GM21576 (cell line): ENCODE measurements at regions not wholly inside any gene's neighbourhood (a gene's known extent, or its start where the extent isn't known, plus 50 kb on each side); places are given as distances from the start of the nearest gene placed in this dataset.

ENCODE experiments used
- ATAC-seq: cut with Tn5 transposase; IDR thresholded peaks from one replicate; pipeline ENCODE4 v1.9.1; 2021; ENCODE audit warnings: mild to moderate bottlenecking, moderate library complexity; ENCODE audit not compliant: unreplicated experiment

DNA sequence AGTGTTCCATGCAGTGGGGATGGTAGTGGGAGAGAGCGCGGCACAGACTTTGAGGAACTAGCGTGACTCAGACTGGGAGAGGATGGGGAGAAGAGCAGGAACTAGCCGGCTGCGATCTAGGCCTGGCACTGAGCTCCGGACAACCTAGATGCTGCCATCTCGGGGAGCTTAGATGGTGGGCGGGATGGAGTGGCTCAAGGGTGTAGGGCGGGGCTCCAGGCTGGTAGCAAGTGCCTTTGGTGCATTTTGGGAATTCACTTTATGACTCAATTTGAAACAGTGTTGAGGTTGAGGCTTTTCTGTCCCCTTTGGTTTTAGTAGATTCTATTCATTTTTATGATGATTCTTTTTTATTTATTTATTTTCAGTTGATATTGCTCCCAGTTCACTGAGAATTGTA is 185.3 kb upstream of the GPR26 start:
- no peak for ATAC-seq

- ATAC-seq = no peak
These were observed 181.4 kb upstream of the GPR26 start for GRCh38 chr10:123484722-123485121.

GRCh38 chr10:123485341-123485960 is 180.7 kb upstream of the GPR26 start:
- ATAC-seq = no peak

- no peak for ATAC-seq
These were observed 177.7 kb upstream of the GPR26 start for GRCh38 chr10:123488436-123488835.

DNA sequence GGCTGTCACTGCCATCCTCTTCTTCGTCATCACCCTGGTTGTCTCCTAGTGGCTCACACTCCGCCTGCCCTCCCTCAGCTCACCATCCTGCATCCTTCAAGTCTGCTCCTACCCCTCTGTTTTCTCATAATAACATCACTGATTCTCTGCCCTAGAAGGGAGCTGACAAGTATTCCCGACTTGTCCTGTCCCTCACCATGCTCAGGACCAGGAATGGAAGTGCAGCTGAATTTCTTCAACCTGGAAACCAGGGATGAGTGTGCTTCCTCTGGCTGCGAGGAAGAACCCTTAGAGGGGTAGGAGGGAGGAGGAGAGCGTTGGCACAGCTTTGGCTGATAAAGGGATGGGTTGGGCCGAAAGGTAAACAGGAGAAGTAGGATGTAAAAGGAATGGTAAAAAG is 174.8 kb upstream of the GPR26 start:
- no peak for ATAC-seq

GRCh38 chr10:123492016-123492415 is 174.1 kb upstream of the GPR26 start:
- ATAC-seq = no peak

DNA sequence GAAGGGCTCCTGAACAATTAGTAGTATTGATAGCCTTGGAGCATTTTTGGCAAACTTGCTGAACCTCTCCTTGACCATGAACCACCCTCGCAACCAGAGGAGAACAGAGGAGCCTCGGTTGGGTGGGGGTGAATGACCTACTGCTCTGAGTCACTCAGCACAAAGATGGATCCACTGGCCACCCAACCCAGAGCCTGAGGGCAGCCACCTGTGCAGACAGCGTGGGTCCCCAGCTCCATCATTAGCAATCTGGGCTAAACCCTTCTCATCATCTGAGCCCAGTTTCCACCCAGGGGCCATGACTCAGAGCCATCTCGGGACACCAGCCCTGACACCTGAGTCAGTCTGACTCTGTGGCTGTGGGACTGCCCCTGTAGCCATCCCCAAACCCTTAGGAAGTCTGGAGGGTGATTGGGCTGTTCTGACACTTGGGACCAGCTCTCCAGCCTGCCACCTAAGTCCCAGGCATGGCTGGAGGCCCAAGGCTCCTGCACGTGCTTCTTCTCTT is 171.8 kb upstream of the GPR26 start:
- no peak for ATAC-seq

GRCh38 chr10:123496375-123496774 is 169.8 kb upstream of the GPR26 start:
- no peak for ATAC-seq

- no peak for ATAC-seq
These were observed 169.0 kb upstream of the GPR26 start for GRCh38 chr10:123496996-123497660.

GRCh38 chr10:123500110-123500509 is 166.0 kb upstream of the GPR26 start:
- ATAC-seq = no peak

- ATAC-seq = no peak
These were observed 165.0 kb upstream of the GPR26 start for GRCh38 chr10:123501148-123501547.

DNA sequence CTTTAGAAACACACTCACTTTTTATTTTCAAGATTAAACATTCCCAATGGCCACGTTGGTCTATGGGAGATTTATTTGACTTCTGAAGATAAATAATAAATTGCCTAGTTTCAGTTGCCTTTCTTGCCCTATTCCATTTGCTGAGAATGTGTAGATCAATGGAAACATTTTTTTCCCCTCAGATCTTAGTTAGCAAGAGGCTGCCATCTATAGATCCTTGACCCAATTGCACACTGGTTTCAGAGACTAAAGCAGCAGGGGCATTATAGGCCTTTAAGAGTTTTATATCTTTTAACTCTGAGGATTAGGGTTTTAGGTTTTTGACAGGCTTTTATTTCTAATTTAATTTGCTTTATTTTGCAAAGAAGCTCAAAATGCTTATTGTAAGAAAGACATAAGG is 163.2 kb upstream of the GPR26 start:
- no peak for ATAC-seq

- no peak for ATAC-seq
These were observed 159.7 kb upstream of the GPR26 start for GRCh38 chr10:123506455-123506854.

DNA sequence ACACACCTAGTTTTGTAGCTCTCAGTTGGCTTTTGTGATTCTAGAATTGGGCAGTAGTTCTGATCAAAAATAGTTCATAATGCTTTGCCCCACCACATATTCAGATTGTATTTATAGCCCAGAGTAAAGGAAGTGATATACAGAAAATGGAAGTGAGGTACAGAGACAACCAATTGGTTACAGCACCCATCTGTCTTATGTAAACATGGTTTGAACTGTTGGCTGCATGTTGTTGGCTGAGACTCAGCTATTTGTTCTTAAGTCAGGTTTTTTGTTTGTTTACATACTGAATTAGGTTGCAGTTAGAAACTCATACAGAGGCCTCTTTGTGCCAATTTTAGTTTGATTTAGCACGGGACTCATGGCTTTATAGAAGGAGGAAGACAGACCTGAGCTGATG is 158.9 kb upstream of the GPR26 start:
- no peak for ATAC-seq

- no peak for ATAC-seq
These were observed 156.8 kb upstream of the GPR26 start for GRCh38 chr10:123509338-123509737.

DNA sequence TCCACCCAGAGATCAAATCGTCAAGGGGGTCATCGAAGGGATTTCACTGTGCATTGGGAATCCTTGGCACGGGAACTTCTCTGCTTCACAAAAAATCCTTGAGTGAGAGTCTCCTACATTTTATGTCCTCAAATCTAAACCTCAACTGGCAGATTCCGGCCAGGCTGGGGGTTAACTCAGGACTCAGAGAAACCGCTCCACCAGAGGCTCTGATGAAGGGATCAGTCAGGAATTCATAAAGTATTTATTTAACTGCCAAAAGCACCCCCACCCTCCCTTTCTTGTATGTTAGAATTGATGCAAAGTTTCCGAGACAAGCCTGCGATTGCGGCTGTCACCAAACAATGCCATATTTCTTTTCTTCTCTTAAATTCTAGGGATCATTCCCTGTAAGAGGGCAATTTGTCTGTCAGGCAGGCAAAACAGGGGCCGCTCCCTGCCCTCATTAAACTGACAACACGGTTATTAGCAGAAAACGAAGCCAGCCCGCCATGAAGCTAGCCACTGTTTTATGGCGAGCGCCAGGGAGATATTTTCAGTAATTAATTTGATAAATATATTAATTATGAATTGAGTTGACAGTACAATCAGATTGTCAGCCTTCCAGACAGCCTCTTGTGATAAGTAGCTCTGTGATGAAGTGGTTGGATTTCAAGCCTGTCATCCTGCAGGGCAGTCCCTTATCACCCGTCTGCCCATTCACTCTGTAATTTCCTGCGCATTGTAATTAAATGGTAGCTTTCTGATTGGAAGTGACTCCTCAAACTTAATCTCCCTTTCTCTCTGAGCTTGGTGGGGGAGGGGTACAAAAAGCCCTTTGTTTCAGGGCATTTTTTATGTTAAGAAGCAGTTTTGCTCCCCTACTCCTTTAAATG is 153.0 kb upstream of the GPR26 start:
- no peak for ATAC-seq

DNA sequence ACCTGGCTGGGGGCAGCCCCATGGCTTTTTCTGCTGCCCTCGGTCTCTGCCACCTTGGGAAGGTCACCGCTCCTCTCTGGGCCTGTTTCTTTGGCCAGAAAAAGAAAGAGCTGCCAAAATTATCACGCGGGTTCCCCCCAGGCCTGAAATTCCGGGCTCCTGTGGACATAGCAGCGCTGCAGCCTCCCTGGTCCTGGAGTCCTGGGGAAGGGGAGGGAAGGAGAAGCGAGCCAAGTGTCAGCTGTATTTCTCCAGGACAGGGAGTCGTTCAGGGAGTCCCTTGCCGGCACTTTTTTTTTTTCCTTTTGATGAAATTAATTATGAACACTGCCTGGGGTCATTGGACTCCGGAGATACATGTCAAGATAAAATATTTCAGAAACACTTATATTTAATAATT is 152.3 kb upstream of the GPR26 start:
- ATAC-seq = no peak

DNA sequence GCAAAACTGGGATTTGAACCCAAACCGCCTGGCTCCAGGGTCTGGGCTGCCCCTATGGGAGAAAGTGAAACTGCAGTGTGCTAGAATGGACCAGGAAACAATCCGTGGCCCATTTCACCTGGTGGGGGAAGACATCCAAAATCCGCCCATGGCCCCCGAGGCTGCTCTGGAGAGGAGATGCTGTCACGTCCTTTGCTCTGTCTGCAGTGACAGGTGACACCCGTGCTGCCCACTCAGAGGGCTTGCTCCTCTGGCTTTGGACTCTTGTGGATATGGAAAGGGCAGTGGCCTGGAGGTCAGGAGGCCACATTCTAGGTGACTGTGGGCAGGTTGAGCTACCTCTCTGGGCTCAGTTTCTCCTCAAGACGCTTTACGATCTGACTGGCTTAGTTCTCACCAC is 151.2 kb upstream of the GPR26 start:
- ATAC-seq = no peak

GRCh38 chr10:123515661-123516060 is 150.5 kb upstream of the GPR26 start:
- ATAC-seq = no peak

DNA sequence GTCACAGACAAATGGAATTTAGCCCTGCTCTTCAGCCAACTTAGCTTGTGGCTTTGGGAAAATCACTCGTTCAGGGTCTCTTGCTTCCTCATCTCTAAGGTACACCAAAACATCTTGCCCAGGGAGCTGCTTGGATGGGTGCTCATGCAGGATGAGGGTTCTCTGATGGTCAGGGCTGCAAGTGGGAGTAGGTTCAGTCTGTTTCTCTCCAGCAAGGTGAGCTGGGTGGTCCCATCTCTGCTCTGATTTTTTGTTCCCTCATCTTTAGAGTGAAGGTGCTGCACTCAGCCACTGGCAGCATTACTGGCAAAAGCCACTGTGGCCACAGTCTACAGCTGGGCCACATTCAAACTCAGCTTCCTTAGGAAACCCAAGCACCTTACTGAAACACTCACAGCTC is 149.9 kb upstream of the GPR26 start:
- ATAC-seq = no peak

- ATAC-seq = no peak
These were observed 148.7 kb upstream of the GPR26 start for GRCh38 chr10:123517426-123517825.

- ATAC-seq = no peak
These were observed 148.3 kb upstream of the GPR26 start for GRCh38 chr10:123517901-123518300.
